ENCODE measurements at regions not wholly inside any gene's neighbourhood (a gene's known extent, or its start where the extent isn't known, plus 50 kb on each side); places are given as distances from the start of the nearest gene placed in this dataset.

GRCh38 chr22:49193901-49194465 lies 633.7 kb downstream of the BRD1 start:
- H3K9me3 ChIP-seq = no peaks in the 10 kb centered on the region
- 75 to 94% (median 86%) methylated on average over 6 to 13 of the region's 13 CpGs for WGBS, 5 donors
- no peaks in the 10 kb centered on the region for H3K36me3 ChIP-seq
- peak; percentile 50 for DNase-seq
- TF ChIP-seq POLR2AphosphoS5 (IDR thresholded peaks at IDR 0.05) (no peak), POLR2A (IDR thresholded peaks at IDR 0.05) (no peak)
- TF ChIP-seq, protein P1, sequence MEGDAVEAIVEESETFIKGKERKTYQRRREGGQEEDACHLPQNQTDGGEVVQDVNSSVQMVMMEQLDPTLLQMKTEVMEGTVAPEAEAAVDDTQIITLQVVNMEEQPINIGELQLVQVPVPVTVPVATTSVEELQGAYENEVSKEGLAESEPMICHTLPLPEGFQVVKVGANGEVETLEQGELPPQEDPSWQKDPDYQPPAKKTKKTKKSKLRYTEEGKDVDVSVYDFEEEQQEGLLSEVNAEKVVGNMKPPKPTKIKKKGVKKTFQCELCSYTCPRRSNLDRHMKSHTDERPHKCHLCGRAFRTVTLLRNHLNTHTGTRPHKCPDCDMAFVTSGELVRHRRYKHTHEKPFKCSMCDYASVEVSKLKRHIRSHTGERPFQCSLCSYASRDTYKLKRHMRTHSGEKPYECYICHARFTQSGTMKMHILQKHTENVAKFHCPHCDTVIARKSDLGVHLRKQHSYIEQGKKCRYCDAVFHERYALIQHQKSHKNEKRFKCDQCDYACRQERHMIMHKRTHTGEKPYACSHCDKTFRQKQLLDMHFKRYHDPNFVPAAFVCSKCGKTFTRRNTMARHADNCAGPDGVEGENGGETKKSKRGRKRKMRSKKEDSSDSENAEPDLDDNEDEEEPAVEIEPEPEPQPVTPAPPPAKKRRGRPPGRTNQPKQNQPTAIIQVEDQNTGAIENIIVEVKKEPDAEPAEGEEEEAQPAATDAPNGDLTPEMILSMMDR (IDR thresholded peaks at IDR 0.05 in 8 of 11, conservative IDR thresholded peaks at IDR 0.05 in 3 of 11) = no peak
- peaks cover 0 to 57% (median 0%) of the 10 kb centered on the region in 7 donors for H3K27me3 ChIP-seq (replicated peaks in 1 of 7)
- peaks cover 0 to 4% (median 0%) of the 10 kb centered on the region in 6 donors for H3K4me1 ChIP-seq
- intact Hi-C loops (cut with DNase I; ENCODE audit: low total_unique reads) = no loop called here
- H3K27ac ChIP-seq = no peak overlapping the region
- no peak overlapping the region for H3K4me3 ChIP-seq

- H3K4me1 ChIP-seq = peaks cover 0 to 4% (median 0%) of the 10 kb centered on the region in 6 donors
- TF ChIP-seq POLR2A (IDR thresholded peaks at IDR 0.05) (no peak), POLR2AphosphoS5 (IDR thresholded peaks at IDR 0.05) (no peak)
- TF ChIP-seq, protein P1 (IDR thresholded peaks at IDR 0.05 in 8 of 11, conservative IDR thresholded peaks at IDR 0.05 in 3 of 11) = no peak
- H3K4me3 ChIP-seq = no peak overlapping the region
- H3K36me3 ChIP-seq = no peaks in the 10 kb centered on the region
- peak; percentile 34 for DNase-seq
- H3K27ac ChIP-seq = no peak overlapping the region
- H3K9me3 ChIP-seq = no peaks in the 10 kb centered on the region
- 83 to 90% (median 84%) methylated on average over 14 of the region's 14 CpGs for WGBS, 5 donors
- H3K27me3 ChIP-seq (replicated peaks in 1 of 7) = peaks cover 0 to 51% (median 0%) of the 10 kb centered on the region in 7 donors
- intact Hi-C loops (cut with DNase I; ENCODE audit: low total_unique reads) = no loop called here
Observed at GRCh38 chr22:49193348-49193747, 634.3 kb downstream of the BRD1 start.

DNA sequence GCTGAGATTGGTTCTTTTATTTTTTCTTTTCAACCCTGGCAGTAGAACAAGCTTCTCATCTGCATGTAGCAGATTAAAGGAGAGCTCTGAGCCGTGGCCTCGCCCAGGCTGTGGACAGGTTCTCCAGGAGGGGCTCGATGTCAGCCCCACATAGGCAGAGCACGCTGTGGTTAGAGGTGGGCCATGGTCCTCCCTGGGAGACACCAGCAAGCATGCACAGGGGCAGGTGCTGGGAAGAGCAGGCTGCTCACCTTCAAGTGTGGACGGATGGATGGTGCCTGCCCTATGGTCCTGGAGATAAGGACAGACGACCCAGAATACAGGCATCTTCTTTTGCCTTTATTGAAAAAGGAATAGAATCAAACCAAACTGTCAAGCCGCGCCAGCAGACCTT lies 634.8 kb downstream of the BRD1 start:
- no peak for TF ChIP-seq POLR2AphosphoS5 (IDR thresholded peaks at IDR 0.05)
- TF ChIP-seq POLR2A (IDR thresholded peaks at IDR 0.05) = no peak
- TF ChIP-seq, protein P1 (IDR thresholded peaks at IDR 0.05 in 8 of 11, conservative IDR thresholded peaks at IDR 0.05 in 3 of 11) = no peak
- DNase-seq = peak; percentile 46
- H3K4me3 ChIP-seq = no peak overlapping the region
- peaks cover 0 to 4% (median 0%) of the 10 kb centered on the region in 6 donors for H3K4me1 ChIP-seq
- 74 to 80% (median 77%) methylated on average over 7 to 8 of the region's 8 CpGs for WGBS, 5 donors
- no peaks in the 10 kb centered on the region for H3K9me3 ChIP-seq
- H3K27ac ChIP-seq = no peak overlapping the region
- H3K27me3 ChIP-seq (replicated peaks in 1 of 7) = peaks cover 0 to 46% (median 0%) of the 10 kb centered on the region in 7 donors
- H3K36me3 ChIP-seq = no peaks in the 10 kb centered on the region
- intact Hi-C loops (cut with DNase I; ENCODE audit: low total_unique reads) = no loop called here

DNA sequence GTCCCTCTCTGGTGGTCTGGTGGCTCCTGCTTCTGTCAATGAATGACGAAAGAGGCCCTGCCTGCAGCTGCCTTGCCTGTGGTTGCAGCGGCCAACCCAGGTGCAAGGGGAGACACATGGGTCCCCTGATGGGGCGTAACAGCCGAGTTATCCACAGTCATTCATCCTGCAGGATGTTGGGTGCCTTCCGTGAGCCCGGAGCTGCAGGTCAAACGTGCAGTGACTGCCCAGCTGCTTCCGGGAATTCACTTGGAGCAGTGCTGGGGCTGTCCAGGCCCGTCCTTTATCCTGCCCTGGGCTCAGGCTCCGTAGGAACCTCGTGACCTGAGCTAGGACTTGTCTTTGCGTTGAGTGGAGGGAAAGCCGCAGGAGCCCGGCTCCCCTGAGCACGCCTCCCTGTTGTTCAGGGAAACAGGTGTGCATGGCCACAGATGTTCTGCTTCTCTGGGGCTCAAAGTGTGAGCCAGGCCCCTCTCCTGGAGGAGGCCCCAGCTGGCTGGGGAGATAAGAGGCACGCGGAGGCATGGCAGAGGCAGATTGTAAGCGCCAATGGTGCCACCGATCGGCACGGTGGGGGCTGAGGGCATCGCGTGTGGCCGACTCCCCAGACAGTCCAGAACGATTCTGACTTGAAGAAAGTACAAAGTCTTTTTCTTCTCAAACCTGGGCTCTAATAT lies 635.4 kb downstream of the BRD1 start:
- peak; percentile 68 for DNase-seq
- Histone ChIP-seq H3K4me3 (no peak overlapping the region), H3K4me1 (peaks cover 0 to 4% (median 0%) of the 10 kb centered on the region in 6 donors), H3K9me3 (no peaks in the 10 kb centered on the region), H3K27ac (no peak overlapping the region), H3K36me3 (no peaks in the 10 kb centered on the region), H3K27me3 (replicated peaks in 1 of 7) (peaks cover 0 to 41% (median 0%) of the 10 kb centered on the region in 7 donors)
- TF ChIP-seq POLR2AphosphoS5 (IDR thresholded peaks at IDR 0.05) (peak; percentile 73 to 80 (median 77)), POLR2A (IDR thresholded peaks at IDR 0.05) (no peak)
- WGBS, 5 donors = 44 to 67% (median 55%) methylated on average over 11 to 25 of the region's 25 CpGs
- intact Hi-C loops (cut with DNase I; ENCODE audit: low total_unique reads) = no loop called here

Data from spleen (tissue), 11 donors.